A673 (cell line): ENCODE measurements at regions not wholly inside any gene's neighbourhood (a gene's known extent, or its start where the extent isn't known, plus 50 kb on each side); places are given as distances from the start of the nearest gene placed in this dataset.
"Not testable (repeated sequence)": the region's sequence is repeated elsewhere in the genome, so short reads cannot be mapped to it uniquely, and the experiment has no call there.

Experiments
- EZH2 ChIP-seq: fragments of 200-600 bp; sonication (generic); IDR thresholded peaks from 2 replicates; pipeline ENCODE4 v1.6.1; 2017; ENCODE audit warnings: borderline replicate concordance, low read depth, mild to moderate bottlenecking, mixed read lengths, antibody characterized with exemption, low read length; ENCODE audit not compliant: poor library complexity, severe bottlenecking
- TF ChIP-seq, protein P1 (sequence below): fragments of 300-800, 200-600 bp; sonication (generic); conservative IDR thresholded peaks from 2 replicates; pipeline ENCODE4 v1.5.1; 2017; ENCODE audit warnings: low read depth, mild to moderate bottlenecking, antibody characterized with exemption, low read length, moderate library complexity, mixed read lengths

DNA sequence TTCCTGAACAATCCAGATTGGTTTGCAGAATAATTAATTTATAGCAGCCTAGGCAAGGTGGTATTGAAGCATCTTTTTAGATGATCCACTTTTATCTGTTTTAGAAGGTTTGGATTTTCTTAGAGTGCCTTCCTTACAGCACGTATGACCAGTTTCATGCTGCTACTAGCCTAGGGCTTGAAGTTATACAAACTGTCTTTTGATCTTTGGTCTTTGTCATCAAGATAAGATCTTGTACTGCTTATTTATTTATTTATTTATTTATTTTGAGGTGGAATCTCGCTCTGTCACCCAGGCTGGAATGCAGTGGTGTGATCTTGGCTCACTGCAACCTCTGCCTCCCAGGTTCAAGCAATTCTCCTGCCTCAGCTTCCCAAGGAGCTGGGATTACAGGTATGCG lies 68.5 kb upstream of the TGM3 start:
- TF ChIP-seq EZH2 = not testable (repeated sequence)
- TF ChIP-seq, protein P1, sequence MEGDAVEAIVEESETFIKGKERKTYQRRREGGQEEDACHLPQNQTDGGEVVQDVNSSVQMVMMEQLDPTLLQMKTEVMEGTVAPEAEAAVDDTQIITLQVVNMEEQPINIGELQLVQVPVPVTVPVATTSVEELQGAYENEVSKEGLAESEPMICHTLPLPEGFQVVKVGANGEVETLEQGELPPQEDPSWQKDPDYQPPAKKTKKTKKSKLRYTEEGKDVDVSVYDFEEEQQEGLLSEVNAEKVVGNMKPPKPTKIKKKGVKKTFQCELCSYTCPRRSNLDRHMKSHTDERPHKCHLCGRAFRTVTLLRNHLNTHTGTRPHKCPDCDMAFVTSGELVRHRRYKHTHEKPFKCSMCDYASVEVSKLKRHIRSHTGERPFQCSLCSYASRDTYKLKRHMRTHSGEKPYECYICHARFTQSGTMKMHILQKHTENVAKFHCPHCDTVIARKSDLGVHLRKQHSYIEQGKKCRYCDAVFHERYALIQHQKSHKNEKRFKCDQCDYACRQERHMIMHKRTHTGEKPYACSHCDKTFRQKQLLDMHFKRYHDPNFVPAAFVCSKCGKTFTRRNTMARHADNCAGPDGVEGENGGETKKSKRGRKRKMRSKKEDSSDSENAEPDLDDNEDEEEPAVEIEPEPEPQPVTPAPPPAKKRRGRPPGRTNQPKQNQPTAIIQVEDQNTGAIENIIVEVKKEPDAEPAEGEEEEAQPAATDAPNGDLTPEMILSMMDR = not testable (repeated sequence)
